Activated CD4-positive, CD25-positive, alpha-beta regulatory T cell treated with anti-CD3 and anti-CD28 coated beads, Interleukin-2, amount 50 U/mL, for 72 hours (primary cell): ENCODE measurements at regions not wholly inside any gene's neighbourhood (a gene's known extent, or its start where the extent isn't known, plus 50 kb on each side); places are given as distances from the start of the nearest gene placed in this dataset.
"Not testable (repeated sequence)": the region's sequence is repeated elsewhere in the genome, so short reads cannot be mapped to it uniquely, and the experiment has no call there.

Experiments
- DNase-seq: peaks from one replicate; pipeline ENCODE4 v3.0.0; 2021

DNA sequence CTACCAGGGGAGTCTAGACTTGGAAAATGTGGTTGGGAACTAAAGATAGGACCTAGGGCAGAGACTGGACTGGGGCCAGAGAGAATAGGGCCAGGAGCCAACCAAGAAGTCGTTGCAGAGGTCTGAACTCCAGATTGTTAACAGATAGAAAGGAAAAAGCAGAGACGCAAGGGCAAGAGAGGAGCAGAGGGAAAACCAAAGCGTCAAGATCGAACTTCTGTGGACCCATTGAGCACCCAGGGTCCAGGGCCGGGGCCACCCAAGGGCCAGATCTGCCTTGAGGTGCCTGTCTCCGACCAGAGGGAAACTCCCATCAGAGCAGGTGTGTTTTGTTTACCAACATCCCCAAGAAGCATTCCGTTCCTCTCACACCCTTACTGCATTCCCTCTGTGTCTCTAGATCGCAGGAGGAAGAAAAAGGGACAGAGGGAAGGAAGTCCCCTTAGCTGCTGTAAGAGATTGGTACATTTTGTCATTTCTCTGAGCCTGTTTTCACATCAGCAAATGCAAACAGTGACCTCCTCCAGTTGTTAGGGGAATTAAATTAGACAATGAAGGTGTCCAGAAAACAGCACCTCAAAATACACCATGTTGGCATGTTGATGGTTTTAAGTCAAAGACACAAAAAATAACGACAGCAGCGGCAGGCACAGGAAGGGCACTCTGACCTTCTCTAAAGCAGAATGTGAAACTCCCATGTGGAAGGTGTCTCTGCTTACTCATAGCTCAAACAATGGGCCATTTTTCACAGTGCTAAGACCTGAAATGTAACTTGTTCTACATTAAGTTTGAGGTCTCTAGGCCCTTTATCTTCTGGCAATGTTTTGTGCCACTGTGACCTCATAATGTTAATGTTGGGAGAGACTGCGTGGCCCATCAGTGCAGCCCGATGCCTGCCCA lies 105.8 kb upstream of the RAB4A start:
- no peak for DNase-seq

DNA sequence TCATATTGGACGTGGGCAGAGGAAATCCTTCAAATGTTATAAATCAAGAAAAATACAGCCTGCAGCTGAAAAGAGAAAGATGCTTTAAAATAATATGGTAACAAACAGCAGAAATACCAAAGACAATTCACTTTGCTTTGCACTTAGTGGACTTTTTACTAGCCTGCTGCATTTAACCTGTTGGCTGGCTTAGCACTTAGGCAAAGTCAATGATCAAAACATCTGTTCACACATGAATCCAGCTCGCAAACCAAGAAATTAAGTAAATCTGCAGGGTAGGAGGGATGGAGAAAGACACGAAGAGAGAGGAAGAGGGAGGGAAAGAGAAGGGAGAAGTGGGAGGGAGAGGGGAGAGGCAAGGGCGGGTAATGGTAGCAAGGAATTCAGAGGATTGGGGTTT lies 103.6 kb upstream of the RAB4A start:
- no peak for DNase-seq

DNA sequence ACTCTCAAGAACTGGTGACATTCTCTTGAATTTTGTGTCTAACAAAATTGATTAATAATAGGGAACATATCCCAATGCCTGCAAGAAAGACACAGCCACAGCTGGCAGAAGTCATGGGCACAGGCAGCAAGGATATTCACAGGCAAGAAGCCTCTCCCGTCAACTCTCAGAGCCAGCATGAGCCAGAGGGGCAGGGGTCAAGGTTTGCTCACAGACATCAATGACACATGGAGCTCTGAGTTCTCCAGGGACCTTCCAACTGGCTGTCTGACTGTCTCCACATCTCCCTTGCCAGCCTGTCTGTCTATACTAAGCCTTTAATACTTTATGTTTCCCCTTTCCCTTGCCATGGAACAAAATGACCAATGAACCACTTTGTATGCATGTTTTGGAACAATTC lies 101.5 kb upstream of the RAB4A start:
- no peak for DNase-seq

DNA sequence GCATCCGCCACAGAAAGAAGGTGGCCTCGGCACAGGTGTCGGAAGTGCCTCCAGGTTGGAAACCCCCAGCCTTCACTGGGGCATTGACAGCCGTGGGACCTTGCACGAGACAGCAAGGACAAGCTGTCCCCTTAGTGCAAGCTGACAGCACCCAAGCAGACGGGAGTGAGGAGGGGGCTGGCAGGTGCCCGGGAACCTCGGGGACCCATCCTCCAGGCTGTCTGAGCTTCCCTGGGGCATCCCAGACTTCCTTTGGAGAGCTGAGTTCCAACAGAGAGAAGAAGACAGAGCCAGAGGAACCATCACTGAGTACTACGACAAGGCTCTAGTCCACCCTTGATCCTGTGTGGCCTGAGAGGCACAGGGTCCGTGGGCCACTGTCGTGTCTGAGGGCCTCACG lies 100.6 kb upstream of the RAB4A start:
- no peak for DNase-seq

DNA sequence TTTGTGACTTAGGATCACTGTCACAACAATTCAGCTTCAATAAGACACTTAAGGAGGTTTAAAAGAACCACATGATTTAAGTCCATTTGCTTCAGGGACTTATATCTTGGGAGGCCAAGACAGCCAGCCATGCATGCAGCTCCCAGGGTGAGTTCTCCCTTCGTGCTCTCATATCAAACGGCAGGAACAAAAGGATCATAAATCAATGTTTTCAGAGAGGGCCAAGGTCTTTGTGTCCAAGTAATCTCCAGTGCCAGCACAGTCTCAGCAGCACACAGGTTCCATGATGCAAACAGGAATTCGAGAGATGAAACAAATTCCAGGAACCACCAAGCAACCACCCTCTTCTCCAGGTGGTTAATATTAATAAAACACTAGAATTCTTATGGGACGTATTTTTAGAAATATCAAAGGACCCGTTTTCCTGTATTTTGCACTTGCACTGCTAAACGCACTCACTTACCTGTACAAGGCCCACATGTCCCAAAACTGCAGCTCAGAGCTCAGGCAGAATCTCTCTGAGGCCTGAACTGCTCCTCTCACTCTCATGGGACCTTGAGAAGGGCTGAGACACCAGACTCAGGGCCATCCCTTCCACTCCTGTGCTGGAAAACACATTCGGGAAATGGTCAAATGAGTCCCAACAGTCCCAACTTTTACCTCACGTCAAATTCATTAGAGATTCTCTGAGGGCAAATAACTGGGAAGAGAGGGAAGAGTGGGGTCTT lies 100.0 kb upstream of the RAB4A start:
- no peak for DNase-seq

DNA sequence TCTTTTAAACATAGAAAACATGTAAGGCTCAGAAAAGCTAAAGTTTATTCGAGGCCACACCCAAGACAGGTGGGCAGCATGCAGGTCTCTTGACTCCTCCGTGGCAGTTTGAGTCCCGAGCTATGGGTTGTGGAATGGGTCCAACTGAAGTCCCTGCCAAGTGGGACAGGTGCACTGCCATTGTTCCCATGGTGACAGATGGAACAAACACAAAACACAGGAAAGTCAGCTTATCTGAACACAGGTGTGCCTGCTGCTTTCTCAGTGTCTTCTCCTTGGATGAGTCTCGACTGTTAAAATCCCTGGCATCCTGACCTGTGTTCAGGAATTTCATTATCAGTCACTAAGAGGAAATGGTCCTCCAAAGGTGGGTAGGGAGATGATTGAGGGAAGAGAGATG lies 99.0 kb upstream of the RAB4A start:
- no peak for DNase-seq

DNA sequence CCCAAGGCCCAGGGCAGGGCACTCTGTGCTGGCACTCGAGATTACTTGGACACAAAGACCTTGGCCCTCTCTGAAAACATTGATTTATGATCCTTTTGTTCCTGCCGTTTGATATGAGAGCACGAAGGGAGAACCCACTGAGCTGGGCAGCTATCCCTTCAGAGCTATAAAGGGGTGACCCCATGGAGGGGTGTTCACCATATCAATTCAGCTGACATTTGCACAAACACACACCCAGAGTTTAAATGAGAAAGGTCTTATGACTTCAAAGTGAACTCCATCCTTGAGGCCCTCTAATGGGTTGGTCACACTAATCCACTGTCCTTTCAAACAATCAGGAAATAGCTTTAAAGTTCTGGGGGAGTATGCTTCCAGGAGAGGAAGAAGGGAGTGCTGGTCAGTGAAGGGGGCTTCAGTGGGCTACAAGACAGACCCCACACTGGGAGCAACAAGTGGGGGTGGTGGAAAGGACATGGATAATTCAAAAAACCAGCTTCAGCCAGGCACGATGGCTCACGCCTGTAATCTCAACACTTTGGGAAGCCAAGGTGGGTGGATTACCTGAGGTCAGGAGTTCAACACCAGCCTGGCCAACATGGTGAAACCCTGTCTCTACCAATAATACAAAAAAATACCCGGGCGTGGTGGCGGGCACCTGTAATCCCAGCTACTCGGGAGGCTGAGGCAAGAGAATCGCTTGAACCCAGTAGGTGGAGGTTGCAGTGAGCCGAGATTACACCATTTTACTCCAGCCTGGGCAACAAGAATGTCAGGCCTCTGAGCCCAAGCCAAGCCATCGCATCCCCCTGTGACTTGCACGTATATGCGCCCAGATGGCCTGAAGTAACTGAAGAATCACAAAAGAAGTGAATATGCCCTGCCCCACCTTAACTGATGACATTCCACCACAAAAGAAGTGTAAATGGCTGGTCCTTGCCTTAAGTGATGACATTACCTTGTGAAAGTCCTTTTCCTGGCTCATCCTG lies 97.1 kb upstream of the RAB4A start:
- DNase-seq: not testable (repeated sequence)

DNA sequence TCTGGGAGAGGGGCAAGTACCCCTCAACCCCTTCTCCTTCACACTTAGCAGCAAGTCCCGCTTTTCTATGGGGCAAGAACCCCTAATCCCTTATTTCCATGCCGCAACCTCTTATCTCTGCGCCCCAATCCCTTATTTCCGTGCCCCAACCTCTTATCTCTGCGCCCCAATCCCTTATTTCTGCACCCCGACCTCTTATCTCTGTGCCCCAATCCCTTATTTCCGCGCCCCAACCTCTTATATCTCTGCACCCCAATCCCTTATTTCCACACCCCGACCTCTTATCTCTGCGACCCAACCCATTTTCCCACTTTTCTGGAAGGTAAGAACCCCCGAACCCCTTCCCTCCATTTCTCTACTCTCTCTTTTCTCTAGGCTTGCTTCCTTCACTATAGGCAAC lies 95.6 kb upstream of the RAB4A start:
- DNase-seq: not testable (repeated sequence)

DNA sequence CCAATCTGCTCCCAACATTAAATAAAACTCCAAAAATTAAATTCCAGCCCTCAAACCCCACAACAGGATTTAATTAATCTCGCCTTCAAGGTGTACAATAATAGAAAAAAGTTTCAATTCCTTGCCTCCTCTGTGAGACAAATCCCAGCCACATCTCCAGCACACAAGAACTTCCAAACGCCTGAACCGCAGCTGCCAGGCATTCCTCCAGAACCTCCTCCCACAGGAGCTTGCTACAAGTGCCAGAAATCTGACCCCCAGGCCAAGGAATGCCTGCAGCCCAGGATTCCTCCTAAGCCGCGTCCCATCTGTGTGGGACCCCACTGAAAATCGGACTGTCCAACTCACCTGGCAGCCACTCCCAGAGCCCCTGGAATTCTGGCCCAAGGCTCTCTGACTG lies 94.5 kb upstream of the RAB4A start:
- DNase-seq: not testable (repeated sequence)

DNA sequence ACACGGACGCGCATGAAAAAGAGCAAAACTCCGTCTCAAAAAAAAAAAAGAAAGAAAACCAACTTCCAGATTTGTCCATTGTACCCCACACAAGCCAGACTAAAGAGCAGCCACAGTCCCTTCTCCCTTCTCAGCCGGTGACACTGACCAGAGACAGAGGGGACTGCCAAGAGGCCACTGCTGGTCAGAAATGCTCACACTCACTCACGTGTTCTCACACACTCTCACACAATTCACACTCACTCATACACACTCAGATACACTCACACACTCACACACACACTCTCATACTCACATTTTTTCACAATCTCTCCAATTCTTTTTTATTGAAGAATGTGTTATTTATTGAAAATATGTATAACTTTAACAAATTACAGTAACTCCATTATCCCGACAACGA lies 90.8 kb upstream of the RAB4A start:
- DNase-seq: no peak

DNA sequence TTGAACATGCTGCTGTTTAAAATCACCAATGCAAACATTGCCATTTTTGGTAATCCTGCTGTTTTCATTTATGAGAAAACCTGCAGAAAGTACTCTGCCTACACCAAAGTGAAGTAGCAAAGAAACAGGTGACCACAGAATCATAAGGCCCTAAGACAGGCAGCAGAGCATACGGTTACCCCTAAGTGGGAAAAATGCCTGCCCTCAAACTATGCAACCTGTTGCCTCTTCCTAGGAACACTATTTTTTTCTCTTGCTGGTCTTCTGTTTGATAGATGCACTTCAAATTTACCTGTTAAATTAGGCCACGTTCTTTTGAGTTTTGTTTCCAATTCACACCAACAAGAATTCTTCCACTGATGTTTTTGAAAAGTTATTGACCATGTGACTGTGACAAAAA lies 89.5 kb upstream of the RAB4A start:
- DNase-seq: no peak

DNA sequence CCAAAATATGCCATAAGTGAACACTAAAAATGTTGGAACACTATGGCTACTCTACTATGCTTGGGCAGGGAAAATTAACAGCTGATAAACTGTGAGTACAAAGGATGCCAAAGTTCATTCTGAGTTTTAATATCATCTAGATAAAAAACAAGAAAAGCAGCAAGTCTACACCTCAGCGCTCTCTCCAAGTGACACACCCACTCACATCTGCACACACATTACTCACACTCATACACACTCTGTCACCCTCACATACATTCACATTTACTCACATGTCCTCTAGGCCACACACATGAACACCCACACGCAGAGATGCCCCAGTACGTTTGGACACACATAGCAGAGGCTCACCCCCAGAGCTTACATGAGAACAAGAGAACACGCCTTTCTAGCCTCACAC lies 87.3 kb upstream of the RAB4A start:
- no peak for DNase-seq

DNA sequence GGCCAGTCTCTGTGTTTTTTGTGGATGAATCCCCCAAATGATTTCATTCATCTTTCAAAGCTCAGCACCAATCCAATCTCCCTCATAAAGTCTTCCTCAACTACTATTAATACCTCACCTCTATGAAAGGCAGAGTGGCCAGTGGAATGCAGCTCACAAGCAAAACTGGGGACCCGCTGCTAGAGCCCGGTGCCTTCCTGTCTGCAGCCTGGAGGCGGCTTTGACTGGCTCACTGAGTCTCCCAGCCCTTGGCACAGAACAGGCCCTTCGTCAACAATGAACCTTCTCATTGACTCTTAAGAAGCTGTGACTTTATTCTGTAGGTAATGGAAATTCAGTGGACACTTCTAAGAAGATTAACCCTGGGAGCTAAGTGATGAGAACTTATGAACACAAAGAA lies 86.8 kb upstream of the RAB4A start:
- no peak for DNase-seq

DNA sequence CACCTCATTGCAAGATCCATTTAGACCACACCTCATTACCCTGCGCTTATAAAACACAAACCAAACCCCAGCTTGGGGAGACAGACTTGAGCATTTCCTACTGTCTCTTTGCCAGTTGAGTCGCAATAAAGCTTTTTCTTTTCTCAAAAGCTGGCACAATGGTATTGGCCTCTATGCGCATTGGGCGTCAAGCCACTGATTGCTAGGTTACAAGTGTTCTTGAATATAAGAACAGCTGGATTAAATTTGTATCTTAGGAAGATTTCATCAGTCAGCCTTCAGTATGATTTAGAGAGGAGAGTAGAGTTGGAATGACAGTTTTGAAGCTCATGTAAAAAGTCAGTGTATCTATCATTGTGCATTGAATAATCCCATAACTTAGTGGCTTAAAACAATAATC lies 84.9 kb upstream of the RAB4A start:
- no peak for DNase-seq

DNA sequence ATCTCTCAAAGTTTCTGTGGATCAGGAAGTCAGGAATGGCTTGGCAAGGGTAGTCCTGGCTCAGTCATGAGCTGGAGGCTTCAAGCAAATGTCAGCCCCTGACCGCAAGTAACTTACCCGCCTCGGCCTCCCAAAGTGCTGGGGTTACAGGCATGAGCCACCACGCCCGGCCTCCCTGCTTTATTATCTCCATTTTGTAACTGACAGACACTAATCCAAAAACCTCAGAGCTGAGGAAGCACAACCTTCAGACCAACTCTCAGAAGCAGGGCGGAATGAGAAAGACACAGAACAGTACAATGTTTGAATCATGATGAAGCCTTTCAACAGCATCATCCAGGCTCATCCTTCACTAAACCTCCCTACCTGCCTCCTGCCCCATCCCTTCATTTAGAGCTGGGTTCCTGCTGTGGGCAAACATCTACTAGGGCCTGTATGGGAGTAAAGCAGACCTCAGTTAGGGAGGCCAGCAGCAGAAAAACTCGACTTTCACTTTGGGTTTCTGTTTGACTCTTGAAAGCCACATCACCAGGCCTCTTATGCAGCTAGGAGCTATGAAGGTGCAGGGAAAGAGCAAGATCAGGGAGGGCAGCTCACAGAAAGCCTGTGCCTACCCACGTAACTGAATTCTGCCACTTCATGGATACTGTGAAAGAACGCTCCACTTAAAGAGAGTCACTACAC lies 84.4 kb upstream of the RAB4A start:
- no peak for DNase-seq

DNA sequence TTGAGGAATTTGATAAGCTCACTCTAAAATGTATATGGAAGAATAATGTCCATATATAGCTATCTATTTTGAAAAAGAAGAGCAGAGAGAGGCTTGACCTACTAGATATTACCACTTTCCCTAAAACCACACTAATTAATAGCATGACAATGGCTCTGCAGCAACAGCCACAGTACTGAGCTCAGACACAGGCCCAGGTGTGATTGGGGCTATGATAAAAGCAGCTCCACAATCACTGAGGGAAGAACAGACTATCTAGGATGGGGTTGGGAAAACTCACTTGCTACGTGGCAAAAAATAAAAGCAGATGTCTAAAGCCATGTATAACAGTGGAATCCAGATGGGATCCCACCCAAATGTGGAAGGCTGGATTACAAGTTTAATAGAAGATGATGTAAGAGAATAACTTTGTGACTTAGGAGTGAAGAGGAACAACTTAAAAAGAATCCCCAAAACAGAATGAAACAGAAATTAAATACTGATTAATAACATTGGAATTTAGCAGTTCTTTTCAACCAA lies 80.8 kb upstream of the RAB4A start:
- no peak for DNase-seq

DNA sequence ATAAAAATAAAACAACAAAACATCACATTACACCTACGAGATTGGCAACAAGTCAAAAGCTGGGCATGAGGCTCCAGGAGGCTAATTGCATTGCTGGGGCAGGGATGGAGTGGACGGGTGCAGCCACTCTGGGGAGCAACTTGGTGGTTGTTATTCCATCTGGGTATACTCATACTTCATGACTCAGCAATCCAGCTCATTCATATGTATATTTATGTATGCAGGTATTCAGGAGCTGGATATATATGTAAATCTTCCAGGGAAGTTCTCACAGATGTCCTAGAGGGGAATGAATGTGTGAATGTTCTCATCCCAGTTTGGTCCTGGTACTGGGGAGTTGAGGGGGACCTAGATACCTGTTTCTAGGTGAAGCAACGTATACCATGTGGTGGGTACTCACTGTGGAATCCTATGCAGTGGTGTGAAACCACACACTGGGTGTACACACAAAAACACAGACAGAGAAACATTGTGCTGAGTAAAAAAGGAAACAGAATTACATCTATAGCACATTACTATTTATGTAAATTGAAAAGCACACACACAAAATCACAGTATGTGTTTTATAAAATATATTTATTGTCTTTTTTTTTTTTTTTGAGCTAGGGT lies 79.7 kb upstream of the RAB4A start:
- no peak for DNase-seq

DNA sequence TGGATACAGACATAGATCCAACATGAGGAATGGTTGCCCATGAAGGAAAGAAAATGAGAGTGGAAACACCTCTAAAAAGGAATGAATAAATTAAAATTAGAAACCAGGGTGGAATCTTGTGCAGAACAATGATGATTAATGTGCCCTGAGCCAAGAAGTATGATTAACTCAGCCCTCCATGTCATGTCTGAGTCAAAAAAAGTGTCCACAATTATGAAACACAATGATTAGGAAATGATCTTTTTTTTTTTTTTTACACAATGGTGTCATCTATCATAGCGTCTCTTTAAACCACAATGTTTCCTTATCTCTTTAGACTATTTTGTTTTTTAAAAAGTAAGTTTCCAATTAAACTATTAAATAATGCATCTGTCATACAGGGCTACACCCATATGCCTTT lies 78.9 kb upstream of the RAB4A start:
- DNase-seq: no peak

DNA sequence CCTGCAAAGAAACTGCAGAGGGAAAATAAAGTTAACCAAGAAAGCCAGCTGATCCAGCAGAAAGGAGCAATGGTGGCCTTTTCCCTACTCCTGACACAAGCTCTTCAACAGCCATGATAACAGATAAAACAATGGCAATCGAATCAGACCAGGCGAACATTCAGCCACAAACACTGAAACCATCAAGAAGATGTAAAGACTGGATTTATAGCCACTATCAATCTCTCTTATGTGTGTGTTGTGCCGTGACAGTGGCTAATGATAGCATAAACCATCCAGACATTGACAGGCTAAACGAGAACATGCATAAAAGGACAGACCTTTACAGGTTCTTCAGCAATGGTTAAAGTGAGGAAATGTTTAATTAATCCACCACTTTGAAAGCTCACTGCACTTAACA lies 78.1 kb upstream of the RAB4A start:
- no peak for DNase-seq

DNA sequence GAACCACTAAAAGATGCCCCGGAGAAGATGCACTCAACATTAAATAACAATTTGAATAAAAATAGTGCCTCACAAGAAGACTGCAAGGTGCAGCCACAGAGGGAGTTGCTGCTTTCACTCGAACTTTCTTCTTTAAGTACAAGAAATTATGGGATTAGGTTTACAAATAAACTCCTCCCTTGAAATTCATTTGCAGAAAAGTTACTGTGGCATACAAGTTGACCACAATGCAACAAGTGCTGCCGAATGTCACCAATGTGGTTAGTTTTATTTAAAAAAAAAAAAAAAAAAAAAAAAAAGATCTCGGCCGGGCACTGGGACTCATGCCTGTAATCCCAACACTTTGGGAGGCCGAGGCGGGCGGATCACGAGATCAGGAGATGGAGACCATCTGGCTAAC lies 76.8 kb upstream of the RAB4A start:
- no peak for DNase-seq

DNA sequence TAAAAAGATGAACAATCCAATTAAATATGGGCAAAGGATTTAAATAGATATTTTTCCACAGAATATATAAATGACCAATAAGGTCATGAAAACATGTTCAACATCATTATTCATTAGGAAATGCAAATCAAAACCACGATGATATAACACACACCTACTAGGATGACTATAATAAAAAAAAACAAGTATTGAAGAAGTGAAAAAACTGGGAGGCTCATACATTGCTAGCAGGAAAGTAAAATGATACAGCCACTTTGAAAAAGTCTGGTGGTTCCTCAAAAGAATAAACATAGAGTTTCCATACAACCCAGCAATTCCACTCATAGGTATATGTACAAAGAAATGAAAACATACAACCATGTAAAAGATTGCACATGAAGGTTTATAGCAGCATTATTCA lies 75.7 kb upstream of the RAB4A start:
- DNase-seq: no peak
